D721Med (cell line): ENCODE measurements at regions not wholly inside any gene's neighbourhood (a gene's known extent, or its start where the extent isn't known, plus 50 kb on each side); places are given as distances from the start of the nearest gene placed in this dataset.

Experiments used
- DNase-seq: peaks from one replicate; pipeline ENCODE4 v3.0.0; 2011; ENCODE audit warnings: low spot score; ENCODE audit not compliant: insufficient read length
- FAIRE-seq: peaks from 2 replicates; lab custom pipeline; 2011; peaks lifted over from hg19 to GRCh38; lab: Jason Lieb, UNC
- TF ChIP-seq, protein P1 (sequence below): IDR thresholded peaks from 2 replicates; pipeline ENCODE4 v1.5.1; 2012; ENCODE audit warnings: mild to moderate bottlenecking, control low read depth; ENCODE audit not compliant: insufficient read depth; ENCODE audit errors: missing control alignments

DNA sequence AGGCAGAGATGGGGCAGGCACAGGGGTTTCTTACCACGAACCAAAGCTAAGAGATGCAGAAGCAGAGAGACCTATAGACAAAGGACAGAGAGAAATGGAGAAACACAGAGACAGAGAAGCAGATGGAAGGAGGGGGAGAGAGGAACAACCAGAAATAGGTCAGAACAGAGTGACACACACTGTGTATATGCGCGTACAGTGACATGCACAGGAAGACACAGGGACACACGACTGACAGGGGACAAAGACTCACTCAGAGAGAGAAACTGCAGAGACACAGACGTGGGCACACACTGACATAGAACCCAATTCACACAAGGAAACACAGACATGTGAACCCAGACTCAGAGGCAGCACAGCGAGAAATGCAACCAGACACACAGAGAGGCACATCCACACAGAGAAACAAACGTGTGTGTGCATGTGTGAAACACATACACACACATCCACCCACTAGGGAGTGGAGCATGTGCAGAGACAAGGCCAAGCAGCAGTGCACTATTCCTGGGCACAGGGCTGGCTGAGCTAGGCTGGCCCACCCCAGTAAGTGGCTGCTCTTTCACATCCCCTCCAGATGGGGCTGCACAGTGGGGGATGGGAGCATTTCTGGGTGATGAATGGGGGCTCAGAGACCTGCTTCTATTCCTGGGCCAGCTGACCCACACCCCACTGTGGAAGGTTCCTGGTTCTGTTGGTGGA is 123.4 kb upstream of the CSF3R start:
- DNase-seq (no peak), FAIRE-seq (no peak)
- TF ChIP-seq, protein P1, sequence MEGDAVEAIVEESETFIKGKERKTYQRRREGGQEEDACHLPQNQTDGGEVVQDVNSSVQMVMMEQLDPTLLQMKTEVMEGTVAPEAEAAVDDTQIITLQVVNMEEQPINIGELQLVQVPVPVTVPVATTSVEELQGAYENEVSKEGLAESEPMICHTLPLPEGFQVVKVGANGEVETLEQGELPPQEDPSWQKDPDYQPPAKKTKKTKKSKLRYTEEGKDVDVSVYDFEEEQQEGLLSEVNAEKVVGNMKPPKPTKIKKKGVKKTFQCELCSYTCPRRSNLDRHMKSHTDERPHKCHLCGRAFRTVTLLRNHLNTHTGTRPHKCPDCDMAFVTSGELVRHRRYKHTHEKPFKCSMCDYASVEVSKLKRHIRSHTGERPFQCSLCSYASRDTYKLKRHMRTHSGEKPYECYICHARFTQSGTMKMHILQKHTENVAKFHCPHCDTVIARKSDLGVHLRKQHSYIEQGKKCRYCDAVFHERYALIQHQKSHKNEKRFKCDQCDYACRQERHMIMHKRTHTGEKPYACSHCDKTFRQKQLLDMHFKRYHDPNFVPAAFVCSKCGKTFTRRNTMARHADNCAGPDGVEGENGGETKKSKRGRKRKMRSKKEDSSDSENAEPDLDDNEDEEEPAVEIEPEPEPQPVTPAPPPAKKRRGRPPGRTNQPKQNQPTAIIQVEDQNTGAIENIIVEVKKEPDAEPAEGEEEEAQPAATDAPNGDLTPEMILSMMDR: no peak

DNA sequence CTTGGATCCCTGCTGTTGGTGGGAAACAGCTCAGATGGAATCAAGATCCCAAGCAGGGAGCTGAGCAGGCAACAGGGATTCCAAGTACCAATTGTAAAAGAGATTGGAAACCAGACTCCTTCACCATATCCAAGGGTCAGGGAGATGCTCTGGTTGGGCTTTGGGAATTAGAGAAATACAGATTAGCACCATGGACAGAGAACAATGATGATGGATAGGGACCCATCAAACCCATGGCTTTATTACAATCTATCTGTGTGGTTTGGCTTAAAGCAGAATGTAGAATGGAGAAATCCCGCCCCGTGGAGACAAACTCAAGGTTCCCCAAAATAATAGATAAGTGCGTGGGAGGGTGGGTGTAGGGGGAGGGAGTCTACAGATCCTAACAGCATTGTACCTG is 120.7 kb upstream of the CSF3R start:
- TF ChIP-seq, protein P1: no peak
- DNase-seq (no peak), FAIRE-seq (no peak)

DNA sequence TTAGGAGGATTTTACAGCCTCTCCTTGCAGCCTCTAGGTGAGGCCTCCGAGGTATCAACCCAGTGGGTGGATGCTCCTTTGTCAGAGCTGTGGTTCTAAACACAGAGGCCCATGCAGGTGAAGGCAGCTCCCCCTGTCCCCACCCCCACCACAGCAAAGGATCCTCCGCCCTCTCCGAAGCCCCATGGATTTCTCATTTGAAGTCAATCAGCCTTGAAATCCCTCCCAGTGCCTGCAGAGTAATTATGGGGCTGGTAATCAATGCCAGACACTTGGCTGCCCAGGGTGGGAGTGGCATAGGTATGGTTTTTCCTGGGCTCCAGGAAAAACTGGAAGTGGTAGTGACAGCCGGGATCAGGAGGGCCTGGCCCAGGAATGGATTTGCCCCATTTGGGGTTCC is 119.5 kb upstream of the CSF3R start:
- DNase-seq (no peak), FAIRE-seq (no peak)
- TF ChIP-seq, protein P1: no peak

DNA sequence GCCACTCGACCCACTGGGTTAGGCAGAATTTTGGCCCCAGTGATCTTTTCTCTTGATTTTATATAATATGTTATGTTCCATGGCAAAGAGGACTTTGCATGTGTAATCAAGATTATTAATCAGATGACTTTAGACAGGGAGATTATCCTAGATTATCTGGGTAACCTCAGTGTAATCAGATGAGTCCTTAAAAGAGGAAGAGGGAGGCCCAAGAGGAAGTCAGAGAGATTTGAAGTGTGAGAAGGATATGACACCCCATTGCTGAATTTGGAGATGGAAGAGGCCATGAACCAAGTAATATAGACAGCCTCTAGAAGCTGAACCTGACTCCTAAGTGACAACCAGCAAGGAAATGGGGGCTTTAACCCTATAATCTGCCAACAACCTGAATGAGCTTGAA is 117.1 kb upstream of the CSF3R start:
- TF ChIP-seq, protein P1: no peak
- FAIRE-seq: no peak
- DNase-seq: no peak

DNA sequence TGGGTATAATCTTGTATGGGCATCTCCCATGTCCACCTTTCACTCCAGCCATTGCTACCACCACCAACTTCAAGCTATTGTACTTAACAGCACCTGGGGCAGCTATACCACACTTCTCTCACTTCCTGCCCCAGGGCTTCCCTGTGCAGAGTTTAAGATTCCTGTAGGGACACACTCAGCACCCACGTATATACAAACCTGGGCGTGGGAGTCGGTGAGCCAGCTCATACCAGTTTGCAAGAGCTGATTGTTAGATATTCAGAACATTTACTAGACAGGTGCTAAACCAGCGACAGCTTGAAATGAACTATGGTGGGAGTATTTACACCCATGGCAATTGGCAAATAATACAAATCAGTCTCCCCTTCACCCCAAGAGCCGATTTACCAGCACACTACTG is 114.8 kb upstream of the CSF3R start:
- TF ChIP-seq, protein P1: no peak
- no peak for FAIRE-seq
- no peak for DNase-seq

DNA sequence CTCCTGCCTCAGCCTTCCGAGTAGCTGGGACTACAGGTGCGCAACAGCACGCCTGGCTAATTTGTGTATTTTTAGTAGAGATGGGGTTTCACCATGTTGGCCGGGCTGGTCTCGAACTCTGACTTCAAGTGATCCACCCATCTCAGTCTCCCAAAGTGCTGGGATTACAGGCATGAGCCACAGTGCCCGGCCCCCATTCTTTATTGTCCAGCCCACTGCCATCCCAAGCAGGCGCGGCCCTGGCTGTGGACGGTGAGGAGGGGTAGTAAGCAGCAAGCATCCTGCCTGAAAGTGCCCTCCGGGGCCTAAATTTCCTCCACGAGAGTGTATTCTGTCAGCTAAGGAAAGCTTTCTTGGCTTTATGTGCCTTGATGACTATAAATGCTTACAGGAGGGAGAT is 113.2 kb upstream of the CSF3R start:
- no peak for FAIRE-seq
- TF ChIP-seq, protein P1: no peak
- no peak for DNase-seq

DNA sequence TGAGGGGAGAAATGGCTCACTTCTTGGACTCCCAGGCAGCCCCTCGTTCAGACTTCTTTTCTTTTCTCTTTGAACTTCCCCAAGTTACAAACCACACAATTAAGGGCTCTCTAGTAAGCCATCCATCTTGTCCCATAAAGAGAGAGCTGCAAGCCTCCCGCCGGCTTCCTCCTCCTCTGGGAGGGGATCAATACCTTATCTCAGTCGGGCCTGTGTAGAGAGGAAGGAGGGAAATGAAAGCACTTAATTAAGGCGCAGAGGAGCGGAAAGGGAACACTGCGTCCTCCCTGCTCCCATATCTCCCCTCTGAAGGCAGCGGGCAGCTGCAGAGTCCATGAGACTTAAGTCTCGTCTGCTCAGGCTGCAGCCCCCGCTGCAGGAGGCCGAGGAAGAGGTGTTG is 112.6 kb upstream of the CSF3R start:
- FAIRE-seq (no peak), DNase-seq (no peak)
- TF ChIP-seq, protein P1: no peak
